WTC11 (cell line): ENCODE measurements at regions not wholly inside any gene's neighbourhood (a gene's known extent, or its start where the extent isn't known, plus 50 kb on each side); places are given as distances from the start of the nearest gene placed in this dataset.

Experiments
- ATAC-seq: fragments of 200-7000 bp; cut with Tn5 transposase; 2 replicates; pipeline ENCODE4 v1.10.0; 2021; ENCODE audit warnings: mild to moderate bottlenecking, moderate library complexity
- CTCF ChIA-PET: fragments of 300-600 bp; sonication (Branson Sonifier 250); formaldehyde crosslinking; loops from one replicate; lab custom pipeline; 2021; ENCODE audit warnings: antibody characterized with exemption; lab: Charles Lee
- POLR2A ChIA-PET: fragments of 350-600 bp; sonication (Branson Sonifier 250); formaldehyde crosslinking; loops from one replicate; lab custom pipeline; 2021; ENCODE audit warnings: antibody characterized with exemption; lab: Charles Lee
- DNase-seq: peaks from one replicate; pipeline ENCODE4 v3.0.0; 2021; ENCODE audit warnings: low spot score
- H3K27ac Mint-ChIP-seq: 2 replicates; pipeline ENCODE4 v1.8.0; 2021; ENCODE audit warnings: mixed read lengths
- H3K27me3 Mint-ChIP-seq: 2 replicates; pipeline ENCODE4 v1.8.0; 2021; ENCODE audit warnings: low read depth, mild to moderate bottlenecking, moderate library complexity, mixed read lengths
- H3K36me3 Mint-ChIP-seq: 2 replicates; pipeline ENCODE4 v1.8.0; 2021; ENCODE audit warnings: mixed read lengths
- H3K4me1 Mint-ChIP-seq: 2 replicates; pipeline ENCODE4 v1.8.0; 2022; ENCODE audit warnings: mixed read lengths
- H3K4me3 Mint-ChIP-seq: 2 replicates; pipeline ENCODE4 v1.8.0; 2021; ENCODE audit warnings: mild to moderate bottlenecking, moderate library complexity, mixed read lengths
- H3K9me3 Mint-ChIP-seq: 2 replicates; pipeline ENCODE4 v1.8.0; 2021; ENCODE audit warnings: mixed read lengths
- EMX1 ChIP-seq: fragments of 250-450 bp; sonication (Bioruptor Pico); IDR thresholded peaks from 2 replicates; pipeline ENCODE4 v1.8.0; 2021; ENCODE audit warnings: mild to moderate bottlenecking
- FOXP1 ChIP-seq: sonication (generic); formaldehyde crosslinking; IDR thresholded peaks from 2 replicates; pipeline ENCODE4 v1.8.0; 2022; ENCODE audit warnings: missing genetic modification reagents, mild to moderate bottlenecking, moderate library complexity, borderline replicate concordance
- HMGA2 ChIP-seq: fragments of 250-450 bp; sonication (Bioruptor Pico); IDR thresholded peaks from 2 replicates; pipeline ENCODE4 v1.4.0; 2021; ENCODE audit warnings: mild to moderate bottlenecking, moderate library complexity
- IRF2 ChIP-seq: sonication (generic); formaldehyde crosslinking; IDR thresholded peaks from 2 replicates; pipeline ENCODE4 v1.8.0; 2022; ENCODE audit warnings: low read depth, missing genetic modification reagents, borderline replicate concordance
- JAZF1 ChIP-seq: fragments of 250-450 bp; sonication (Bioruptor Pico); IDR thresholded peaks from 2 replicates; pipeline ENCODE4 v1.9.0; 2021; ENCODE audit warnings: moderate library complexity, mild to moderate bottlenecking, inconsistent platforms
- NFYB ChIP-seq: sonication (generic); formaldehyde crosslinking; conservative IDR thresholded peaks from 2 replicates; pipeline ENCODE4 v1.8.0; 2022; ENCODE audit warnings: low read depth, missing genetic modification reagents
- TCF7 ChIP-seq: sonication (generic); formaldehyde crosslinking; IDR thresholded peaks from 2 replicates; pipeline ENCODE4 v1.8.0; 2022; ENCODE audit warnings: mild to moderate bottlenecking, low read depth, missing genetic modification reagents, moderate library complexity
- ZNF396 ChIP-seq: fragments of 250-450 bp; sonication (Bioruptor Pico); IDR thresholded peaks from 2 replicates; pipeline ENCODE4 v1.8.0; 2021; ENCODE audit warnings: mild to moderate bottlenecking, moderate library complexity, borderline replicate concordance
- ZNF416 ChIP-seq: fragments of 250-450 bp; sonication (Bioruptor Pico); IDR thresholded peaks from 2 replicates; pipeline ENCODE4 v1.9.0; 2021; ENCODE audit warnings: mild to moderate bottlenecking, inconsistent platforms
- TF ChIP-seq, protein P1 (sequence below): sonication (generic); formaldehyde crosslinking; IDR thresholded peaks from 2 replicates; pipeline ENCODE4 v1.8.0; 2022; ENCODE audit warnings: missing genetic modification reagents
- TF ChIP-seq, protein P2 (sequence below): sonication (generic); formaldehyde crosslinking; conservative IDR thresholded peaks from 2 replicates; pipeline ENCODE4 v1.8.1; 2023; ENCODE audit warnings: mild to moderate bottlenecking, low read depth, missing genetic modification reagents, moderate library complexity
- TF ChIP-seq, protein P3 (sequence below): sonication (generic); formaldehyde crosslinking; IDR thresholded peaks from 2 replicates; pipeline ENCODE4 v1.8.1; 2023; ENCODE audit warnings: mild to moderate bottlenecking, missing genetic modification reagents
- TF ChIP-seq, protein P4 (sequence below): sonication (generic); formaldehyde crosslinking; IDR thresholded peaks from 2 replicates; pipeline ENCODE4 v1.8.0; 2023; ENCODE audit warnings: mild to moderate bottlenecking, missing genetic modification reagents
- TF ChIP-seq, protein P5 (sequence below): sonication (generic); formaldehyde crosslinking; IDR thresholded peaks from 2 replicates; pipeline ENCODE4 v1.8.1; 2023; ENCODE audit warnings: mild to moderate bottlenecking, missing genetic modification reagents, borderline replicate concordance
- TF ChIP-seq, protein P6 (sequence below): sonication (generic); formaldehyde crosslinking; IDR thresholded peaks from 2 replicates; pipeline ENCODE4 v1.8.1; 2022; ENCODE audit warnings: low read depth, missing genetic modification reagents, borderline replicate concordance
- TF ChIP-seq, protein P7 (sequence below): fragments of 250-450 bp; sonication (Bioruptor Pico); IDR thresholded peaks from 2 replicates; pipeline ENCODE4 v1.9.0; 2021; ENCODE audit warnings: mild to moderate bottlenecking
- TF ChIP-seq, protein P8 (sequence below): sonication (generic); formaldehyde crosslinking; IDR thresholded peaks from 2 replicates; pipeline ENCODE4 v1.8.0; 2022; ENCODE audit warnings: mild to moderate bottlenecking, missing genetic modification reagents

DNA sequence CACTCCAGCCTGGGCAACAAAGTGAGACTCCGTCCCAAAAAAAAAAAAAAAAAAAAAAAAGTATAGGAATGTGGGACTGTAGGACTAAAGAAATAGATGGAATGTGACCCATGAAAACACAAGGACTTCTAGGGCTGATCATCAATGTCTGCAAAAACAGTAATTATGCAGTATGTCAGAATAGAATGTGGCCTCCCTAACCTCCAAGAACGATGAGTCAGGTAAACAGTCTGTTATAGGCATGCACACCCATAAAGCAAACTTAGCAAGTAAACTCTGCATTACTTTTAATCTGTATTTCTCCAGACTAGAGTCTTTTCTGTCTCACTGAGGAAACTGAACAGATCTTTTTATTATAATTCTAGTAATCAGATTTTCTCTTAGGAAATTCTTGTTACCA, 233.4 kb downstream of the HNRNPD start:
- Mint-ChIP-seq H3K27me3 (peaks cover 33% of the 10 kb centered on the region), H3K36me3 (no peaks in the 10 kb centered on the region), H3K27ac (no peak overlapping the region), H3K9me3 (peaks cover 17% of the 10 kb centered on the region), H3K4me1 (0 out of 2 replicates have a peak, but pooled peaks cover 3% of the 10 kb centered on the region), H3K4me3 (no peak overlapping the region)
- ChIA-PET CTCF (no interaction called here), POLR2A (no interaction called here)
- TF ChIP-seq EMX1, result no peak
- no peak for TF ChIP-seq FOXP1 (CRISPR knock-in tag)
- TF ChIP-seq, protein P1, sequence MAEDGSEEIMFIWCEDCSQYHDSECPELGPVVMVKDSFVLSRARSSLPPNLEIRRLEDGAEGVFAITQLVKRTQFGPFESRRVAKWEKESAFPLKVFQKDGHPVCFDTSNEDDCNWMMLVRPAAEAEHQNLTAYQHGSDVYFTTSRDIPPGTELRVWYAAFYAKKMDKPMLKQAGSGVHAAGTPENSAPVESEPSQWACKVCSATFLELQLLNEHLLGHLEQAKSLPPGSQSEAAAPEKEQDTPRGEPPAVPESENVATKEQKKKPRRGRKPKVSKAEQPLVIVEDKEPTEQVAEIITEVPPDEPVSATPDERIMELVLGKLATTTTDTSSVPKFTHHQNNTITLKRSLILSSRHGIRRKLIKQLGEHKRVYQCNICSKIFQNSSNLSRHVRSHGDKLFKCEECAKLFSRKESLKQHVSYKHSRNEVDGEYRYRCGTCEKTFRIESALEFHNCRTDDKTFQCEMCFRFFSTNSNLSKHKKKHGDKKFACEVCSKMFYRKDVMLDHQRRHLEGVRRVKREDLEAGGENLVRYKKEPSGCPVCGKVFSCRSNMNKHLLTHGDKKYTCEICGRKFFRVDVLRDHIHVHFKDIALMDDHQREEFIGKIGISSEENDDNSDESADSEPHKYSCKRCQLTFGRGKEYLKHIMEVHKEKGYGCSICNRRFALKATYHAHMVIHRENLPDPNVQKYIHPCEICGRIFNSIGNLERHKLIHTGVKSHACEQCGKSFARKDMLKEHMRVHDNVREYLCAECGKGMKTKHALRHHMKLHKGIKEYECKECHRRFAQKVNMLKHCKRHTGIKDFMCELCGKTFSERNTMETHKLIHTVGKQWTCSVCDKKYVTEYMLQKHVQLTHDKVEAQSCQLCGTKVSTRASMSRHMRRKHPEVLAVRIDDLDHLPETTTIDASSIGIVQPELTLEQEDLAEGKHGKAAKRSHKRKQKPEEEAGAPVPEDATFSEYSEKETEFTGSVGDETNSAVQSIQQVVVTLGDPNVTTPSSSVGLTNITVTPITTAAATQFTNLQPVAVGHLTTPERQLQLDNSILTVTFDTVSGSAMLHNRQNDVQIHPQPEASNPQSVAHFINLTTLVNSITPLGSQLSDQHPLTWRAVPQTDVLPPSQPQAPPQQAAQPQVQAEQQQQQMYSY (CRISPR knock-in tag), result no peak
- TF ChIP-seq TCF7 (CRISPR knock-in tag), result no peak
- no peak for TF ChIP-seq NFYB
- no peak for TF ChIP-seq IRF2
- TF ChIP-seq, protein P2, sequence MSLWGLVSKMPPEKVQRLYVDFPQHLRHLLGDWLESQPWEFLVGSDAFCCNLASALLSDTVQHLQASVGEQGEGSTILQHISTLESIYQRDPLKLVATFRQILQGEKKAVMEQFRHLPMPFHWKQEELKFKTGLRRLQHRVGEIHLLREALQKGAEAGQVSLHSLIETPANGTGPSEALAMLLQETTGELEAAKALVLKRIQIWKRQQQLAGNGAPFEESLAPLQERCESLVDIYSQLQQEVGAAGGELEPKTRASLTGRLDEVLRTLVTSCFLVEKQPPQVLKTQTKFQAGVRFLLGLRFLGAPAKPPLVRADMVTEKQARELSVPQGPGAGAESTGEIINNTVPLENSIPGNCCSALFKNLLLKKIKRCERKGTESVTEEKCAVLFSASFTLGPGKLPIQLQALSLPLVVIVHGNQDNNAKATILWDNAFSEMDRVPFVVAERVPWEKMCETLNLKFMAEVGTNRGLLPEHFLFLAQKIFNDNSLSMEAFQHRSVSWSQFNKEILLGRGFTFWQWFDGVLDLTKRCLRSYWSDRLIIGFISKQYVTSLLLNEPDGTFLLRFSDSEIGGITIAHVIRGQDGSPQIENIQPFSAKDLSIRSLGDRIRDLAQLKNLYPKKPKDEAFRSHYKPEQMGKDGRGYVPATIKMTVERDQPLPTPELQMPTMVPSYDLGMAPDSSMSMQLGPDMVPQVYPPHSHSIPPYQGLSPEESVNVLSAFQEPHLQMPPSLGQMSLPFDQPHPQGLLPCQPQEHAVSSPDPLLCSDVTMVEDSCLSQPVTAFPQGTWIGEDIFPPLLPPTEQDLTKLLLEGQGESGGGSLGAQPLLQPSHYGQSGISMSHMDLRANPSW (CRISPR knock-in tag), result no peak
- TF ChIP-seq, protein P3, sequence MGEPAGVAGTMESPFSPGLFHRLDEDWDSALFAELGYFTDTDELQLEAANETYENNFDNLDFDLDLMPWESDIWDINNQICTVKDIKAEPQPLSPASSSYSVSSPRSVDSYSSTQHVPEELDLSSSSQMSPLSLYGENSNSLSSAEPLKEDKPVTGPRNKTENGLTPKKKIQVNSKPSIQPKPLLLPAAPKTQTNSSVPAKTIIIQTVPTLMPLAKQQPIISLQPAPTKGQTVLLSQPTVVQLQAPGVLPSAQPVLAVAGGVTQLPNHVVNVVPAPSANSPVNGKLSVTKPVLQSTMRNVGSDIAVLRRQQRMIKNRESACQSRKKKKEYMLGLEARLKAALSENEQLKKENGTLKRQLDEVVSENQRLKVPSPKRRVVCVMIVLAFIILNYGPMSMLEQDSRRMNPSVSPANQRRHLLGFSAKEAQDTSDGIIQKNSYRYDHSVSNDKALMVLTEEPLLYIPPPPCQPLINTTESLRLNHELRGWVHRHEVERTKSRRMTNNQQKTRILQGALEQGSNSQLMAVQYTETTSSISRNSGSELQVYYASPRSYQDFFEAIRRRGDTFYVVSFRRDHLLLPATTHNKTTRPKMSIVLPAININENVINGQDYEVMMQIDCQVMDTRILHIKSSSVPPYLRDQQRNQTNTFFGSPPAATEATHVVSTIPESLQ (CRISPR knock-in tag), result no peak
- ATAC-seq (no peak), DNase-seq (no peak)

DNA sequence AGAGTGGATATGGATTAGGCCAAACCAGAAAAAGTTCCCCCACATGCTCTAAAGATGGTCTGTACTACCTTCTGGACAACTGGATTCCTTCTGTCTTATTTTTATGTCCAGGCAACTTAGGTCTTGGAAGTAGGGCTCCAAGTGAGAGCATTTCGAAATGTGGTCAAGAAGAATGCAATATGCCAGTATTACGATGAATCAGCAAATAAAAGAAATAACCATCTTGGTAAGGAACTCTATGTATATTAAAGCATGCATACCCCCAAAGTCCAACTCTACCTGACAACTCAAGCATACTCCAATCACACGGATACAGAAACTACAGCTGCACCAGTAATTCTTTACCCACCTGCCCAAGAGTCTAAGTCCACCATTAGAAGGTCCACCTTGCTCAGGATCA, 234.5 kb downstream of the HNRNPD start:
- ATAC-seq, result no peak
- H3K4me1 Mint-ChIP-seq, result 0 out of 2 replicates have a peak, but pooled peaks cover 3% of the 10 kb centered on the region
- POLR2A ChIA-PET, result no interaction called here
- H3K36me3 Mint-ChIP-seq, result no peaks in the 10 kb centered on the region
- H3K4me3 Mint-ChIP-seq, result no peak overlapping the region
- H3K27ac Mint-ChIP-seq, result no peak overlapping the region
- peaks cover 17% of the 10 kb centered on the region for H3K9me3 Mint-ChIP-seq
- no peak for DNase-seq
- CTCF ChIA-PET, result no interaction called here
- H3K27me3 Mint-ChIP-seq, result peaks cover 32% of the 10 kb centered on the region
- TF ChIP-seq, protein P4, sequence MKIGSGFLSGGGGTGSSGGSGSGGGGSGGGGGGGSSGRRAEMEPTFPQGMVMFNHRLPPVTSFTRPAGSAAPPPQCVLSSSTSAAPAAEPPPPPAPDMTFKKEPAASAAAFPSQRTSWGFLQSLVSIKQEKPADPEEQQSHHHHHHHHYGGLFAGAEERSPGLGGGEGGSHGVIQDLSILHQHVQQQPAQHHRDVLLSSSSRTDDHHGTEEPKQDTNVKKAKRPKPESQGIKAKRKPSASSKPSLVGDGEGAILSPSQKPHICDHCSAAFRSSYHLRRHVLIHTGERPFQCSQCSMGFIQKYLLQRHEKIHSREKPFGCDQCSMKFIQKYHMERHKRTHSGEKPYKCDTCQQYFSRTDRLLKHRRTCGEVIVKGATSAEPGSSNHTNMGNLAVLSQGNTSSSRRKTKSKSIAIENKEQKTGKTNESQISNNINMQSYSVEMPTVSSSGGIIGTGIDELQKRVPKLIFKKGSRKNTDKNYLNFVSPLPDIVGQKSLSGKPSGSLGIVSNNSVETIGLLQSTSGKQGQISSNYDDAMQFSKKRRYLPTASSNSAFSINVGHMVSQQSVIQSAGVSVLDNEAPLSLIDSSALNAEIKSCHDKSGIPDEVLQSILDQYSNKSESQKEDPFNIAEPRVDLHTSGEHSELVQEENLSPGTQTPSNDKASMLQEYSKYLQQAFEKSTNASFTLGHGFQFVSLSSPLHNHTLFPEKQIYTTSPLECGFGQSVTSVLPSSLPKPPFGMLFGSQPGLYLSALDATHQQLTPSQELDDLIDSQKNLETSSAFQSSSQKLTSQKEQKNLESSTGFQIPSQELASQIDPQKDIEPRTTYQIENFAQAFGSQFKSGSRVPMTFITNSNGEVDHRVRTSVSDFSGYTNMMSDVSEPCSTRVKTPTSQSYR (CRISPR knock-in tag), result no peak
- TF ChIP-seq ZNF396 (CRISPR knock-in tag) (no peak), JAZF1 (no peak), NFYB (no peak), HMGA2 (no peak), EMX1 (no peak), ZNF416 (CRISPR knock-in tag) (no peak)
- TF ChIP-seq, protein P5, sequence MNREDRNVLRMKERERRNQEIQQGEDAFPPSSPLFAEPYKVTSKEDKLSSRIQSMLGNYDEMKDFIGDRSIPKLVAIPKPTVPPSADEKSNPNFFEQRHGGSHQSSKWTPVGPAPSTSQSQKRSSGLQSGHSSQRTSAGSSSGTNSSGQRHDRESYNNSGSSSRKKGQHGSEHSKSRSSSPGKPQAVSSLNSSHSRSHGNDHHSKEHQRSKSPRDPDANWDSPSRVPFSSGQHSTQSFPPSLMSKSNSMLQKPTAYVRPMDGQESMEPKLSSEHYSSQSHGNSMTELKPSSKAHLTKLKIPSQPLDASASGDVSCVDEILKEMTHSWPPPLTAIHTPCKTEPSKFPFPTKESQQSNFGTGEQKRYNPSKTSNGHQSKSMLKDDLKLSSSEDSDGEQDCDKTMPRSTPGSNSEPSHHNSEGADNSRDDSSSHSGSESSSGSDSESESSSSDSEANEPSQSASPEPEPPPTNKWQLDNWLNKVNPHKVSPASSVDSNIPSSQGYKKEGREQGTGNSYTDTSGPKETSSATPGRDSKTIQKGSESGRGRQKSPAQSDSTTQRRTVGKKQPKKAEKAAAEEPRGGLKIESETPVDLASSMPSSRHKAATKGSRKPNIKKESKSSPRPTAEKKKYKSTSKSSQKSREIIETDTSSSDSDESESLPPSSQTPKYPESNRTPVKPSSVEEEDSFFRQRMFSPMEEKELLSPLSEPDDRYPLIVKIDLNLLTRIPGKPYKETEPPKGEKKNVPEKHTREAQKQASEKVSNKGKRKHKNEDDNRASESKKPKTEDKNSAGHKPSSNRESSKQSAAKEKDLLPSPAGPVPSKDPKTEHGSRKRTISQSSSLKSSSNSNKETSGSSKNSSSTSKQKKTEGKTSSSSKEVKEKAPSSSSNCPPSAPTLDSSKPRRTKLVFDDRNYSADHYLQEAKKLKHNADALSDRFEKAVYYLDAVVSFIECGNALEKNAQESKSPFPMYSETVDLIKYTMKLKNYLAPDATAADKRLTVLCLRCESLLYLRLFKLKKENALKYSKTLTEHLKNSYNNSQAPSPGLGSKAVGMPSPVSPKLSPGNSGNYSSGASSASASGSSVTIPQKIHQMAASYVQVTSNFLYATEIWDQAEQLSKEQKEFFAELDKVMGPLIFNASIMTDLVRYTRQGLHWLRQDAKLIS, result no peak
- TF ChIP-seq, protein P6, sequence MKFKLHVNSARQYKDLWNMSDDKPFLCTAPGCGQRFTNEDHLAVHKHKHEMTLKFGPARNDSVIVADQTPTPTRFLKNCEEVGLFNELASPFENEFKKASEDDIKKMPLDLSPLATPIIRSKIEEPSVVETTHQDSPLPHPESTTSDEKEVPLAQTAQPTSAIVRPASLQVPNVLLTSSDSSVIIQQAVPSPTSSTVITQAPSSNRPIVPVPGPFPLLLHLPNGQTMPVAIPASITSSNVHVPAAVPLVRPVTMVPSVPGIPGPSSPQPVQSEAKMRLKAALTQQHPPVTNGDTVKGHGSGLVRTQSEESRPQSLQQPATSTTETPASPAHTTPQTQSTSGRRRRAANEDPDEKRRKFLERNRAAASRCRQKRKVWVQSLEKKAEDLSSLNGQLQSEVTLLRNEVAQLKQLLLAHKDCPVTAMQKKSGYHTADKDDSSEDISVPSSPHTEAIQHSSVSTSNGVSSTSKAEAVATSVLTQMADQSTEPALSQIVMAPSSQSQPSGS (CRISPR knock-in tag), result no peak
- TF ChIP-seq, protein P7, sequence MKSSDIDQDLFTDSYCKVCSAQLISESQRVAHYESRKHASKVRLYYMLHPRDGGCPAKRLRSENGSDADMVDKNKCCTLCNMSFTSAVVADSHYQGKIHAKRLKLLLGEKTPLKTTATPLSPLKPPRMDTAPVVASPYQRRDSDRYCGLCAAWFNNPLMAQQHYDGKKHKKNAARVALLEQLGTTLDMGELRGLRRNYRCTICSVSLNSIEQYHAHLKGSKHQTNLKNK (CRISPR knock-in tag), result no peak
- TF ChIP-seq, protein P8, sequence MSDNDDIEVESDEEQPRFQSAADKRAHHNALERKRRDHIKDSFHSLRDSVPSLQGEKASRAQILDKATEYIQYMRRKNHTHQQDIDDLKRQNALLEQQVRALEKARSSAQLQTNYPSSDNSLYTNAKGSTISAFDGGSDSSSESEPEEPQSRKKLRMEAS (CRISPR knock-in tag), result no peak
